Thyroid gland (tissue), 4 donors: ENCODE measurements at regions not wholly inside any gene's neighbourhood (a gene's known extent, or its start where the extent isn't known, plus 50 kb on each side); places are given as distances from the start of the nearest gene placed in this dataset.

Experiments used
- DNase-seq, 2 donors: peaks; one replicate each; pipeline ENCODE4 v3.0.0-alpha.2; 2019
- H3K27ac ChIP-seq, 3 donors: fragments of 200-600 bp; sonication (generic); 1 replicate in 2 of 3; 2 replicates in 1 of 3; pipeline ENCODE4 v1.5.1; 2016 to 2019; ENCODE audit warnings: mild to moderate bottlenecking in 1 of 3, moderate library complexity in 1 of 3
- H3K27me3 ChIP-seq: fragments of 200-600 bp; sonication (generic); one replicate; pipeline ENCODE4 v1.5.1; 2019
- H3K36me3 ChIP-seq, 2 donors: fragments of 200-600 bp; sonication (generic); one replicate each; pipeline ENCODE4 v1.5.1; 2016 to 2019
- H3K4me1 ChIP-seq, 2 donors: fragments of 200-600 bp; sonication (generic); one replicate each; pipeline ENCODE4 v1.5.1; 2017 to 2019
- H3K4me3 ChIP-seq, 3 donors: fragments of 200-600 bp; sonication (generic); replicated peaks in 1 of 3; 1 replicate in 2 of 3; 2 replicates in 1 of 3; pipeline ENCODE4 v1.5.1; 2016; ENCODE audit warnings: mild to moderate bottlenecking in 1 of 3
- H3K9me3 ChIP-seq: fragments of 200-600 bp; sonication (generic); one replicate; pipeline ENCODE4 v1.5.1; 2017
- CTCF ChIP-seq, 6 experiments: fragments of 200-600 bp in 3 of 6; fragments of 450-650 bp in 3 of 6; sonication (generic) in 3 of 6; IDR thresholded peaks; one replicate each; pipeline ENCODE4 v1.5.1; 2016 to 2019; ENCODE audit warnings: antibody characterized with exemption in 6 of 6, mild to moderate bottlenecking in 2 of 6, inconsistent platforms in 1 of 6, moderate library complexity in 1 of 6
- POLR2A ChIP-seq, 2 donors: fragments of 450-650 bp; IDR thresholded peaks; one replicate each; pipeline ENCODE4 v1.6.1; 2017; ENCODE audit warnings: antibody characterized with exemption in 2 of 2, mild to moderate bottlenecking in 2 of 2, moderate library complexity in 1 of 2
- WGBS, 2 donors: methylation state at CpG; one replicate each; pipeline ENCODE4 v1.1.5; 2017; 5-methylcytosine and 5-hydroxymethylcytosine counted together
- intact Hi-C: fragments of 100-400 bp; cut with DNase I; formaldehyde crosslinking; loops from one replicate; pipeline ENCODE4 v1.15.1; 2023

- H3K36me3 ChIP-seq = no peaks in the 10 kb centered on the region
- TF ChIP-seq CTCF (IDR thresholded peaks at IDR 0.05) (no peak), POLR2A (IDR thresholded peaks at IDR 0.05) (no peak)
- H3K4me3 ChIP-seq = no peak overlapping the region
- no peaks in the 10 kb centered on the region for H3K27me3 ChIP-seq
- no peak for DNase-seq
- H3K9me3 ChIP-seq = no peaks in the 10 kb centered on the region
- no peak overlapping the region for H3K27ac ChIP-seq
- intact Hi-C loops = no loop called here
- 92 to 96% methylated on average over 1 of the region's 1 CpG for WGBS, 2 donors
- H3K4me1 ChIP-seq = no peaks in the 10 kb centered on the region
Observed at GRCh38 chr9:11097020-11097419, 484.2 kb upstream of the PTPRD start.

GRCh38 chr9:11103525-11103924, 490.7 kb upstream of the PTPRD start:
- H3K4me1 ChIP-seq = no peaks in the 10 kb centered on the region
- intact Hi-C loops = no loop called here
- no peaks in the 10 kb centered on the region for H3K9me3 ChIP-seq
- H3K27ac ChIP-seq = no peak overlapping the region
- no peaks in the 10 kb centered on the region for H3K36me3 ChIP-seq
- H3K4me3 ChIP-seq = no peak overlapping the region
- no peak for DNase-seq
- TF ChIP-seq POLR2A (IDR thresholded peaks at IDR 0.05) (no peak), CTCF (IDR thresholded peaks at IDR 0.05) (no peak)
- 77 to 85% methylated on average over 2 of the region's 2 CpGs for WGBS, 2 donors
- H3K27me3 ChIP-seq = no peaks in the 10 kb centered on the region

- intact Hi-C loops = no loop called here
- no peak for DNase-seq
- Histone ChIP-seq H3K27ac (no peak overlapping the region), H3K9me3 (no peaks in the 10 kb centered on the region), H3K27me3 (no peaks in the 10 kb centered on the region), H3K36me3 (no peaks in the 10 kb centered on the region), H3K4me1 (no peaks in the 10 kb centered on the region), H3K4me3 (no peak overlapping the region)
- TF ChIP-seq POLR2A (IDR thresholded peaks at IDR 0.05) (no peak), CTCF (IDR thresholded peaks at IDR 0.05) (no peak)
- WGBS, 2 donors = 61 to 78% methylated on average over 7 to 8 of the region's 8 CpGs
Observed at GRCh38 chr9:11107196-11107595, 494.4 kb upstream of the PTPRD start.

DNA sequence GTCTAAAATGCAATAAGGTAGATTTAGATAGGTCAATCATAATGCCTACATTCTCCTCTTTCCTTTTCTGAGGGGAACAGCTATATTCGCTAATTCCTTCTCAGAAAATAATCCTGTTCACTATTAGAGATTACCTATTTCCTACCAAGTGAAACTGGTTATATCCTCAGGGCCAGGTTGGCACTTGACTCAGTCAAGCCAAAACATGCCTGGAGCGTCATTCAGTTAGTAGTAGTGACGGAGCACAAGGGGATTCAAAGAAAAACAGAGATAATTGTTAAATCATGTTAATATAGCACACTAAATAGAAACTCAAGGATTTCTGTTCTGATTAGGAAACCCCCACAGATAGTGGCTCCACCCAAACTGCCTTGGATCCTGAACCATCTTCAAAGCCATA, 515.4 kb upstream of the PTPRD start:
- Histone ChIP-seq H3K4me1 (no peaks in the 10 kb centered on the region), H3K4me3 (no peak overlapping the region), H3K27me3 (no peaks in the 10 kb centered on the region), H3K9me3 (no peaks in the 10 kb centered on the region), H3K36me3 (no peaks in the 10 kb centered on the region), H3K27ac (no peak overlapping the region)
- DNase-seq = no peak
- TF ChIP-seq CTCF (IDR thresholded peaks at IDR 0.05) (no peak), POLR2A (IDR thresholded peaks at IDR 0.05) (no peak)
- intact Hi-C loops = no loop called here
- 89 to 96% methylated on average over 3 of the region's 3 CpGs for WGBS, 2 donors

DNA sequence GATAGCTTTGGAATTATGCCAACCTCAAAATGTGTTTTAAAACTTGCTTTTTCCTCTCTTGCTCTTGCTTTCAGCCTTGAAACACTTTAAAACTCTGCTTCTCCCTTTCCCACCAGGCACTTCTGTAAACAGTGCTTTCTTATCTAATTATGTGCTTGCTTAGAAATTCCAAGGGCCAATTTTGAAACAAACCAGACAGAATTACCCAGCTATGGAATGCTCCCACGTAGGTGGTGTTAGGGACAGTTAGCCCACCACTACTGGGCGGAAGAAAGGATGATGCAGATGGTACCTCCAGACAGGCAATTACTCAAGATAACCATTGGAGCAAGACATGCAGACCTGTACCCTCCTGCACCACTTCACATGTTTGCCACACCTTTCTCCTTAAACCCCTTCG, 523.0 kb upstream of the PTPRD start:
- intact Hi-C loops = no loop called here
- WGBS, 2 donors = 58 to 65% methylated on average over 3 of the region's 3 CpGs
- DNase-seq = no peak
- H3K4me3 ChIP-seq = no peak overlapping the region
- H3K36me3 ChIP-seq = no peaks in the 10 kb centered on the region
- no peak overlapping the region for H3K27ac ChIP-seq
- no peaks in the 10 kb centered on the region for H3K27me3 ChIP-seq
- no peaks in the 10 kb centered on the region for H3K4me1 ChIP-seq
- H3K9me3 ChIP-seq = no peaks in the 10 kb centered on the region
- no peak for TF ChIP-seq POLR2A (IDR thresholded peaks at IDR 0.05)
- no peak for TF ChIP-seq CTCF (IDR thresholded peaks at IDR 0.05)
